Osteocyte (in vitro differentiated cells): ENCODE measurements at regions not wholly inside any gene's neighbourhood (a gene's known extent, or its start where the extent isn't known, plus 50 kb on each side); places are given as distances from the start of the nearest gene placed in this dataset.

Experiments used
- DNase-seq: peaks from one replicate; pipeline ENCODE4 v3.0.0; 2021; ENCODE audit warnings: mixed read lengths; ENCODE audit not compliant: unreplicated experiment; ENCODE audit errors: extremely low spot score
- H3K27ac Mint-ChIP-seq: one replicate; pipeline ENCODE4 v1.8.0; 2021; ENCODE audit warnings: mild to moderate bottlenecking, mixed read lengths; ENCODE audit not compliant: unreplicated experiment
- H3K27me3 Mint-ChIP-seq: one replicate; pipeline ENCODE4 v1.8.0; 2021; ENCODE audit warnings: mixed read lengths; ENCODE audit not compliant: unreplicated experiment
- H3K36me3 Mint-ChIP-seq: one replicate; pipeline ENCODE4 v1.8.0; 2021; ENCODE audit warnings: mixed read lengths; ENCODE audit not compliant: unreplicated experiment
- H3K4me1 Mint-ChIP-seq: one replicate; pipeline ENCODE4 v1.8.0; 2021; ENCODE audit warnings: mixed read lengths; ENCODE audit not compliant: unreplicated experiment
- H3K4me3 Mint-ChIP-seq: one replicate; pipeline ENCODE4 v1.8.0; 2021; ENCODE audit warnings: mild to moderate bottlenecking, moderate library complexity, mixed read lengths; ENCODE audit not compliant: unreplicated experiment
- H3K9me3 Mint-ChIP-seq: one replicate; pipeline ENCODE4 v1.8.0; 2021; ENCODE audit warnings: mixed read lengths; ENCODE audit not compliant: unreplicated experiment
- CTCF ChIP-seq: fragments of 200-600 bp; sonication (generic); IDR thresholded peaks from 2 replicates; pipeline ENCODE4 v1.5.0; 2021; ENCODE audit warnings: antibody characterized with exemption, mild to moderate bottlenecking, moderate library complexity

GRCh38 chr2:118633371-118634018 is 214.0 kb downstream of the EN1 start:
- Mint-ChIP-seq H3K9me3 (peaks cover 8% of the 10 kb centered on the region), H3K27me3 (peaks cover 4% of the 10 kb centered on the region)

GRCh38 chr2:118632921-118633320 is 214.5 kb downstream of the EN1 start:
- TF ChIP-seq CTCF: no peak

More at GRCh38 chr2:118633371-118634018, 214.0 kb downstream of the EN1 start:
- Mint-ChIP-seq H3K4me3 (no peak overlapping the region), H3K4me1 (no peaks in the 10 kb centered on the region), H3K27ac (no peak overlapping the region), H3K36me3 (no peaks in the 10 kb centered on the region)
- no peak for TF ChIP-seq CTCF
- no peak for DNase-seq

GRCh38 chr2:118627156-118627555 is 220.3 kb downstream of the EN1 start:
- no peak overlapping the region for H3K27ac Mint-ChIP-seq
- no peak overlapping the region for H3K4me3 Mint-ChIP-seq
- H3K36me3 Mint-ChIP-seq: no peaks in the 10 kb centered on the region
- H3K4me1 Mint-ChIP-seq: no peaks in the 10 kb centered on the region
- H3K27me3 Mint-ChIP-seq: peaks cover 10% of the 10 kb centered on the region
- H3K9me3 Mint-ChIP-seq: no peaks in the 10 kb centered on the region
- no peak for TF ChIP-seq CTCF
- no peak for DNase-seq

More at GRCh38 chr2:118632921-118633320, 214.5 kb downstream of the EN1 start:
- Mint-ChIP-seq H3K4me3 (no peak overlapping the region), H3K27ac (no peak overlapping the region), H3K27me3 (peaks cover 4% of the 10 kb centered on the region), H3K4me1 (no peaks in the 10 kb centered on the region), H3K36me3 (no peaks in the 10 kb centered on the region), H3K9me3 (peaks cover 8% of the 10 kb centered on the region)
- DNase-seq: no peak

DNA sequence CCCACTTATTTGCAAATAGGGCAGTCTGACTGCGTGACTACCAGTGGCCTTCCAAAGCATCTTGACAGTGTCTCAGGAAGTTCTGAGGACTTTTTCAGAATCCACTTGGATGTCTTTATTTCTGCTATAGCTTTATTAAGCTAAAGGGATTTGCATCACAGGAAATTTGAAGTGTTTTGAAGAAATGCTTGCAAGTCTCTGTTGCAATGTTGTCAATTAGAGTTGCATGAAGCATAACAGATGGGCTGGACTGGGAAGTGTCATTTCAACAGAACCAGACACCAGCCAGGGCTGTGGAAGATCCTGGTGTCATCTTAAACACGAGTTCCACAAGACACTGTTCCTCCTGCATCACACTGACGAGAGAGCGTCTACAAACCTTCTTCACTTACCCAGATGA is 224.5 kb downstream of the EN1 start:
- H3K4me1 Mint-ChIP-seq: no peaks in the 10 kb centered on the region
- no peaks in the 10 kb centered on the region for H3K9me3 Mint-ChIP-seq
- no peak overlapping the region for H3K27ac Mint-ChIP-seq

GRCh38 chr2:118622108-118622507 is 225.3 kb downstream of the EN1 start:
- TF ChIP-seq CTCF: no peak
- peaks cover 6% of the 10 kb centered on the region for H3K27me3 Mint-ChIP-seq
- no peak overlapping the region for H3K27ac Mint-ChIP-seq
- H3K4me3 Mint-ChIP-seq: no peak overlapping the region
- H3K4me1 Mint-ChIP-seq: no peaks in the 10 kb centered on the region
- H3K36me3 Mint-ChIP-seq: no peaks in the 10 kb centered on the region
- DNase-seq: no peak
- H3K9me3 Mint-ChIP-seq: no peaks in the 10 kb centered on the region

More for the DNA sequence above, 224.5 kb downstream of the EN1 start:
- no peak for TF ChIP-seq CTCF
- no peaks in the 10 kb centered on the region for H3K36me3 Mint-ChIP-seq
- H3K4me3 Mint-ChIP-seq: no peak overlapping the region
- peaks cover 6% of the 10 kb centered on the region for H3K27me3 Mint-ChIP-seq
- DNase-seq: no peak
